ENCODE measurements at regions not wholly inside any gene's neighbourhood (a gene's known extent, or its start where the extent isn't known, plus 50 kb on each side); places are given as distances from the start of the nearest gene placed in this dataset.

- TF ChIP-seq CTCF (IDR thresholded peaks at IDR 0.05; ENCODE audit: insufficient read depth, low read depth, low read length) (peak; percentile 70), EZH2 (IDR thresholded peaks at IDR 0.05; ENCODE audit: insufficient read depth, low read length) (no peak)
These were observed 851.1 kb upstream of the RAG2 start for GRCh38 chr11:37449146-37449545.
